GM10266 (cell line): ENCODE measurements at regions not wholly inside any gene's neighbourhood (a gene's known extent, or its start where the extent isn't known, plus 50 kb on each side); places are given as distances from the start of the nearest gene placed in this dataset.

Experiments used
- DNase-seq: peaks from one replicate; pipeline ENCODE4 v3.0.0; 2012; ENCODE audit errors: extremely low spot score
- TF ChIP-seq, protein P1 (sequence below): IDR thresholded peaks from 2 replicates; pipeline ENCODE4 v1.5.1; 2012; ENCODE audit warnings: mild to moderate bottlenecking, low read depth; ENCODE audit not compliant: control insufficient read depth, insufficient read depth; ENCODE audit errors: missing control alignments

DNA sequence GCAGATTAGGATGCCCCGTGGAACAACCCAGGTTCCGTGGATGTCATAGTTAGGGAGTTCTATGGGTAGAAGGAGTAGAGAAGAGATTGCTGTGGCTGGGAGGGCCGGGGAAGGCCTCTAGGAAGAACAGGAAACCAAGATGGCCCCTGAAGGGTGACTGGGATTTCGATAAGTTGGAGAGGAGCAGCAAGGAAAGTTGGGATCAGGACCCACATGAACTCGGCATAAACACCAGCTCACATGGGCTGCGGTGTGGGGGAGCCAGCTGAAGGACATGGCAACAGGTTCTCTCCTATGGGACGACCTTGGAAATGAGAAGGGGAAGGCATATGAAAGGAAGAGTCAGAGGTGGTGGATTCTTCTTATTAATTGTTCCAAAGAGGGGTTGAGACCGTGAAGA lies 333.7 kb upstream of the SHH start:
- DNase-seq, result no peak
- TF ChIP-seq, protein P1, sequence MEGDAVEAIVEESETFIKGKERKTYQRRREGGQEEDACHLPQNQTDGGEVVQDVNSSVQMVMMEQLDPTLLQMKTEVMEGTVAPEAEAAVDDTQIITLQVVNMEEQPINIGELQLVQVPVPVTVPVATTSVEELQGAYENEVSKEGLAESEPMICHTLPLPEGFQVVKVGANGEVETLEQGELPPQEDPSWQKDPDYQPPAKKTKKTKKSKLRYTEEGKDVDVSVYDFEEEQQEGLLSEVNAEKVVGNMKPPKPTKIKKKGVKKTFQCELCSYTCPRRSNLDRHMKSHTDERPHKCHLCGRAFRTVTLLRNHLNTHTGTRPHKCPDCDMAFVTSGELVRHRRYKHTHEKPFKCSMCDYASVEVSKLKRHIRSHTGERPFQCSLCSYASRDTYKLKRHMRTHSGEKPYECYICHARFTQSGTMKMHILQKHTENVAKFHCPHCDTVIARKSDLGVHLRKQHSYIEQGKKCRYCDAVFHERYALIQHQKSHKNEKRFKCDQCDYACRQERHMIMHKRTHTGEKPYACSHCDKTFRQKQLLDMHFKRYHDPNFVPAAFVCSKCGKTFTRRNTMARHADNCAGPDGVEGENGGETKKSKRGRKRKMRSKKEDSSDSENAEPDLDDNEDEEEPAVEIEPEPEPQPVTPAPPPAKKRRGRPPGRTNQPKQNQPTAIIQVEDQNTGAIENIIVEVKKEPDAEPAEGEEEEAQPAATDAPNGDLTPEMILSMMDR, result no peak

DNA sequence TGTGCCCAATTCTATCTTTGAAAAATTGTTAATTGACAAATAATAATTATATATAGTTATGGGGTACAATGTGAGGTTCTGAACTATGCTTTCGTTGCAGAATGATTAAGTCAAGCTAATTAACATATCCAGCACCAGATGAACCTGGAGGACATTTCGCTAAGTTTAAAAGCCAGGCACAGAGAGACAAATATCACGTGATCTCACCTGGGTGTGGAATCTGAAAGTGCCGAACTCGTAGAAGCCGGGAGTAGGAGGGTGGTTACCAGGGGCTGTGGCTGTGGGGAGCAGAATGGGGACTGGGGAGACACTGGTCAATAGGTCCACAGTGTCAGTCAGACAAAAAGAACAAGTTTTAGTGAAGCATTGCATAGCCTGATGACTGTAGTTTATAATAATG lies 332.9 kb upstream of the SHH start:
- TF ChIP-seq, protein P1, result no peak

DNA sequence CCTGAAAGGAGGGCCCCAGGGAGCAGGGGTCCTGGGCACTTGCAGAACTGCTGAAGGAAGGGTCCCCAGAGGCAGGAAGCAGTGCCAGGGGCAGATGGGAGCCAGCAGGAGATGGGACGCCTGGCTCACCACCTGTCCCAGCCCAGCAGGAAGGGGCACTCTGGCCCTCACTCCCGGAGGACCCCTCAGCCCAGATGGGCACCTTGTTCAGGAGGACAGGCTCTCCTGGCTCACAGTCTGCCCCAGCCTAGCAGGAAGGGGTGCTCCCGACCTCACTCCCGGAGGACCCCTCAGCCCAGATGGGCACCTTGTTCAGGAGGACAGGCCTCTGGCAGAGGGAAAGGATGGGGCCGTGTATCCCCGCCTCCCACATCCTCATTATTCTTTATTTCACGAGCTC lies 331.4 kb upstream of the SHH start:
- TF ChIP-seq, protein P1, result no peak
- DNase-seq, result no peak

More for the DNA sequence above, 332.9 kb upstream of the SHH start:
- no peak for DNase-seq

DNA sequence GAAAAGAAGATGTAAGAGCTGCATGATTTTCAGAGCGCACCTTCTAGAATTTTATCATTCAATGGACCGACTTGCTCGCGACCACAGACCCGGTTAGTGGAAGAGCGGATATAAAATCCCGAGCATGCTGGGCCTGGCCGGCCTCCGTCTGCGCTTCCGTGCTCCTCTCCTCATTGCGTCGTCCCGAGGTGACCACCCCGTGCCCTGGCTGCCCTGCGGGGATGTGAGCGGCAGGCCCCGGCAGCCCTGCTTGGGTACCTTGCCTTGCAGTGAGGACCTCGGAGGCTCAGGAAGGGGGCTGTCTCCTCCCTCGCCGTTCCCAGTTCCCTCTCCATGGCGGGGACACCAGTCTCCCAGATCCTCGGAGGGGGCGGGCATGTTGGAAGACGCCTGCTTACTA lies 330.9 kb upstream of the SHH start:
- TF ChIP-seq, protein P1, result no peak
- no peak for DNase-seq

- DNase-seq, result no peak
- TF ChIP-seq, protein P1, result no peak
These were observed 329.7 kb upstream of the SHH start for GRCh38 chr7:156141941-156142340.

DNA sequence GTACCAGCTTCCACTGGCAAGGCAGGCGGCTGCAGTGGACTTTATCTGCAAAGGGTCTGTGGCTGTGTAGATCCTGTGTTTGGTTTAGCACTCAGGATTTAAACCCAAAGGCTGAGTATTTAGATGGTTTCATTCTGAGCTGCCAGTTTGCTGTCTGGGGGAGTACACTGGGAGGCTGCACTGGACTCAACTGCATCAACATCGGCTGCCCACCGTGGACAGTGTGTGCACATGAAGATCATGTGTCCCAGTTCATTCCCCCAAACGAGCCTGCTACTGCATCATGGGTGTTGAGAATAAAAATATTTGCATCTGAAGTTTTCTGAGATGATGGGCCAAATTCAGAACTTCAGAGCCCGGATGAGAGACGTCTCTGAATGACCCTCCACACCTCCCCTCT lies 328.6 kb upstream of the SHH start:
- DNase-seq, result no peak
- TF ChIP-seq, protein P1, result no peak

- no peak for DNase-seq
- TF ChIP-seq, protein P1, result no peak
These were observed 328.2 kb upstream of the SHH start for GRCh38 chr7:156140447-156140846.
